ENCODE measurements at regions not wholly inside any gene's neighbourhood (a gene's known extent, or its start where the extent isn't known, plus 50 kb on each side); places are given as distances from the start of the nearest gene placed in this dataset.
"Not testable (repeated sequence)": the region's sequence is repeated elsewhere in the genome, so short reads cannot be mapped to it uniquely, and the experiment has no call there.

DNA sequence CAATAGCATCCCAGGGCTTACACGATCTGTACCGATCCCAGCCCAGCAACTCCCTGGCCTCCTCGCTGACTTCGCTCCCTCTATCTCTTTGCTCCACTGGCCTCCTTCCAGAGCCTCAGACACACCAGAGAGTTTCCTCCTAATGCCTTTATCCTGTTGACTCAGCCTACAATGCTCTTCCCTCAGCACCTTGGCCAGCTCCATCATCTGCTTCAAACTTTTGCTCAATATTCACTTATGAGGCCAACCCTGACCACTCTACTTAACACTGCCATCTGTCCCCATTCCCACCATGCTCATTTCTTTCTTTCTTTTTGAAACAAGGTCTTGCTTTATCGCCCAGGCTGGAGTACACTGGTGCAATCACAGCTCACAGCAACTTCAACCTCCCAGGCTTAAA lies 180.9 kb downstream of the CEP170 start:
- not testable (repeated sequence) for H3K36me3 ChIP-seq (replicated peaks; ENCODE audit: control insufficient read depth, insufficient read depth, low read length); DNase-seq; H3K4me3 ChIP-seq (ENCODE audit: insufficient read depth, low read depth, low read length); H3K27me3 ChIP-seq (ENCODE audit: control insufficient read depth, insufficient read depth, low read length)

GRCh38 chr1:243067056-243067455 lies 188.0 kb downstream of the CEP170 start:
- not testable (repeated sequence) for H3K27me3 ChIP-seq (ENCODE audit: control insufficient read depth, insufficient read depth, low read length); H3K36me3 ChIP-seq (replicated peaks; ENCODE audit: control insufficient read depth, insufficient read depth, low read length); DNase-seq; H3K4me3 ChIP-seq (ENCODE audit: insufficient read depth, low read depth, low read length)

DNA sequence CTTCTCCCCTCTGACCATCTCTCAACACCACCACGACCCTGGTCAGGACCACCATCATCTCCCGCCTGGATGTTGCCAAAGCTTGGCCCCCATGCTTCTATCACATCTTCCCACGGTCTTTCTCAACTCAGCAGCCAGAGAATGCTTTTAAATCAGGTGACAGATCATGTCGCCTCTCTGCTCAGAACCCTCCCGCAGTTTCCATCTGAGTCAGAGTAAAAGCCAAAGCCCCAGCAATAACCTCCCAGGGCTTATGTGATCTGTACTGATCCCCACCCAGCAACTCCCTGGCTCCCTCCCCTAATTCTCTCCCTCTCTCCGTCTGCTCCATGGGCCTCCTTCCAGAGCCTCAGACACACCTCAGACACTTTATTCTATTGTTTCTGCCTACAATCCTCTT lies 193.1 kb downstream of the CEP170 start:
- not testable (repeated sequence) for H3K4me3 ChIP-seq (ENCODE audit: insufficient read depth, low read depth, low read length); H3K36me3 ChIP-seq (replicated peaks; ENCODE audit: control insufficient read depth, insufficient read depth, low read length); DNase-seq; H3K27me3 ChIP-seq (ENCODE audit: control insufficient read depth, insufficient read depth, low read length)

DNA sequence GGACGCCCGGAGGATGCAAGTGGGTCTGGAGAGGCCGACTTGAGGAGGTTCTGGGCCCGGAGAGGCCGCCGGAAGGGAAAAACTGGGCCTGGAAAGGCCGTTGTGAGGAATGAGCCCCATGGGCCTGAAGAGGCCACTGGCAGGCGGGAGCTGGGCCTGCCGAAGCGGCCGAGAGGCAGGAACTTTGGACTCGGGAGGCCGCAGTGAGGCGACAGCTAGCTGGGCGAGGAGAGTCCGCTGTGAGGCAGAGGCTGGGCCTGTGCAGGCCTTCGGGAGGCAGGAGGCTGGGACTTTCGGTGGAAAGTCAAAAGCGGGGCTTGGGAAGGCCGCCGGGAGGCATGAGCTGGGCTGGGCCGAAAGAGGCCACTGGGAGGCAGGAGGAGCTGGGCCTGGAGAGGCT lies 199.6 kb downstream of the CEP170 start:
- H3K27me3 ChIP-seq (ENCODE audit: control insufficient read depth, insufficient read depth, low read length); H3K36me3 ChIP-seq (replicated peaks; ENCODE audit: control insufficient read depth, insufficient read depth, low read length); H3K4me3 ChIP-seq (ENCODE audit: insufficient read depth, low read depth, low read length): not testable (repeated sequence)
- DNase-seq = peak; percentile 0

DNA sequence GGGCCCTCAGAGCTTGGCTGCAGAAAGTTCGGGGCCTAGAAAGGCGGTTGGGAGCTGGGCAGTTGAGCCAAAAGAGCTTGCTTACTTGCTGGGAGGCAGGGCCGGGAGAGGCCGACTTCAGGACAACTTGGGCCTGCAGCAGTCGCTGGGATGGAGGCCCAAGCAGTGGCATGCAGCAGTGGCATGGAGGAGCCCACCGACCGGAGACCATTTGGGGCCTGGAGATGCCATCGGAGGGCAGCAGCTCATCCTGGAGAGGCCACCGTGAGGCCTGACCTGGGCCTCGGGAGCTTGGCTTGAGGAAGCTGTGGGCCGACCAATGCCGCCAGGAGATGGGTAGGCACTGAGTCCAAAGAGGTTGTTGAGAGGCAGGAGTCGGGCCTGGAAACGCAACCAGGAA lies 200.0 kb downstream of the CEP170 start:
- not testable (repeated sequence) for H3K36me3 ChIP-seq (replicated peaks; ENCODE audit: control insufficient read depth, insufficient read depth, low read length); H3K4me3 ChIP-seq (ENCODE audit: insufficient read depth, low read depth, low read length); H3K27me3 ChIP-seq (ENCODE audit: control insufficient read depth, insufficient read depth, low read length)
- DNase-seq = peak; percentile 4

GRCh38 chr1:243054681-243055080 lies 200.4 kb downstream of the CEP170 start:
- not testable (repeated sequence) for H3K36me3 ChIP-seq (replicated peaks; ENCODE audit: control insufficient read depth, insufficient read depth, low read length); DNase-seq; H3K27me3 ChIP-seq (ENCODE audit: control insufficient read depth, insufficient read depth, low read length); H3K4me3 ChIP-seq (ENCODE audit: insufficient read depth, low read depth, low read length)

GRCh38 chr1:243053048-243053447 lies 202.0 kb downstream of the CEP170 start:
- not testable (repeated sequence) for H3K27me3 ChIP-seq (ENCODE audit: control insufficient read depth, insufficient read depth, low read length); DNase-seq; H3K36me3 ChIP-seq (replicated peaks; ENCODE audit: control insufficient read depth, insufficient read depth, low read length); H3K4me3 ChIP-seq (ENCODE audit: insufficient read depth, low read depth, low read length)

- H3K4me3 ChIP-seq (ENCODE audit: insufficient read depth, low read depth, low read length); DNase-seq; H3K36me3 ChIP-seq (replicated peaks; ENCODE audit: control insufficient read depth, insufficient read depth, low read length); H3K27me3 ChIP-seq (ENCODE audit: control insufficient read depth, insufficient read depth, low read length): not testable (repeated sequence)
Measured at GRCh38 chr1:243050613-243051012, 204.5 kb downstream of the CEP170 start.

GRCh38 chr1:243049716-243050115 lies 205.4 kb downstream of the CEP170 start:
- not testable (repeated sequence) for H3K27me3 ChIP-seq (ENCODE audit: control insufficient read depth, insufficient read depth, low read length); H3K36me3 ChIP-seq (replicated peaks; ENCODE audit: control insufficient read depth, insufficient read depth, low read length); H3K4me3 ChIP-seq (ENCODE audit: insufficient read depth, low read depth, low read length)
- DNase-seq = peak; percentile 0

- not testable (repeated sequence) for H3K27me3 ChIP-seq (ENCODE audit: control insufficient read depth, insufficient read depth, low read length); H3K4me3 ChIP-seq (ENCODE audit: insufficient read depth, low read depth, low read length); H3K36me3 ChIP-seq (replicated peaks; ENCODE audit: control insufficient read depth, insufficient read depth, low read length); DNase-seq
Measured at GRCh38 chr1:243021365-243021764, 233.7 kb downstream of the CEP170 start.

- DNase-seq; H3K36me3 ChIP-seq (replicated peaks; ENCODE audit: control insufficient read depth, insufficient read depth, low read length); H3K4me3 ChIP-seq (ENCODE audit: insufficient read depth, low read depth, low read length); H3K27me3 ChIP-seq (ENCODE audit: control insufficient read depth, insufficient read depth, low read length): not testable (repeated sequence)
Measured at GRCh38 chr1:243019030-243019635, 235.9 kb downstream of the CEP170 start.

GRCh38 chr1:243010719-243011118 lies 244.4 kb downstream of the CEP170 start:
- H3K27me3 ChIP-seq (ENCODE audit: control insufficient read depth, insufficient read depth, low read length); H3K36me3 ChIP-seq (replicated peaks; ENCODE audit: control insufficient read depth, insufficient read depth, low read length); DNase-seq; H3K4me3 ChIP-seq (ENCODE audit: insufficient read depth, low read depth, low read length): not testable (repeated sequence)

- DNase-seq; H3K4me3 ChIP-seq (ENCODE audit: insufficient read depth, low read depth, low read length); H3K36me3 ChIP-seq (replicated peaks; ENCODE audit: control insufficient read depth, insufficient read depth, low read length); H3K27me3 ChIP-seq (ENCODE audit: control insufficient read depth, insufficient read depth, low read length): not testable (repeated sequence)
Measured at GRCh38 chr1:243001003-243001402, 254.1 kb downstream of the CEP170 start.

GRCh38 chr1:242992776-242993175 lies 262.3 kb downstream of the CEP170 start:
- not testable (repeated sequence) for H3K27me3 ChIP-seq (ENCODE audit: control insufficient read depth, insufficient read depth, low read length); DNase-seq; H3K36me3 ChIP-seq (replicated peaks; ENCODE audit: control insufficient read depth, insufficient read depth, low read length); H3K4me3 ChIP-seq (ENCODE audit: insufficient read depth, low read depth, low read length)

GRCh38 chr1:242985096-242985495 lies 270.0 kb downstream of the CEP170 start:
- not testable (repeated sequence) for H3K27me3 ChIP-seq (ENCODE audit: control insufficient read depth, insufficient read depth, low read length); H3K36me3 ChIP-seq (replicated peaks; ENCODE audit: control insufficient read depth, insufficient read depth, low read length)

GRCh38 chr1:242973341-242973740 lies 281.7 kb downstream of the CEP170 start:
- DNase-seq; H3K27me3 ChIP-seq (ENCODE audit: control insufficient read depth, insufficient read depth, low read length); H3K36me3 ChIP-seq (replicated peaks; ENCODE audit: control insufficient read depth, insufficient read depth, low read length); H3K4me3 ChIP-seq (ENCODE audit: insufficient read depth, low read depth, low read length): not testable (repeated sequence)

More at GRCh38 chr1:242985096-242985495, 270.0 kb downstream of the CEP170 start:
- not testable (repeated sequence) for DNase-seq; H3K4me3 ChIP-seq (ENCODE audit: insufficient read depth, low read depth, low read length)

Measured in H7 (cell line).